Prostate gland (tissue), 2 donors: ENCODE measurements at regions not wholly inside any gene's neighbourhood (a gene's known extent, or its start where the extent isn't known, plus 50 kb on each side); places are given as distances from the start of the nearest gene placed in this dataset.

Experiments
- DNase-seq: peaks from one replicate; pipeline ENCODE4 v3.0.0-alpha.2; 2019; ENCODE audit warnings: low spot score
- H3K27ac ChIP-seq, 2 donors: fragments of 200-600 bp; sonication (generic); 2 replicates each; pipeline ENCODE4 v1.5.1; 2017 to 2019
- H3K27me3 ChIP-seq: fragments of 200-600 bp; sonication (generic); replicated peaks from 2 replicates; pipeline ENCODE4 v1.5.1; 2019; ENCODE audit not compliant: insufficient read depth
- H3K36me3 ChIP-seq, 2 donors: fragments of 200-600 bp; sonication (generic); 1 replicate in 1 of 2; 2 replicates in 1 of 2; pipeline versions ENCODE4 v1.5.1 to v1.8.1; 2017 to 2019
- H3K4me1 ChIP-seq: fragments of 200-600 bp; sonication (generic); replicated peaks from 2 replicates; pipeline ENCODE4 v1.5.1; 2019
- H3K4me3 ChIP-seq, 2 donors: fragments of 200-600 bp; sonication (generic); 2 replicates each; pipeline ENCODE4 v1.5.1; 2017 to 2019
- H3K9me3 ChIP-seq: fragments of 200-600 bp; sonication (generic); 2 replicates; pipeline ENCODE4 v1.5.1; 2017
- POLR2A ChIP-seq: fragments of 450-650 bp; IDR thresholded peaks from one replicate; pipeline ENCODE4 v1.6.1; 2016; ENCODE audit warnings: antibody characterized with exemption, mild to moderate bottlenecking
- POLR2AphosphoS5 ChIP-seq: sonication (generic); formaldehyde crosslinking; IDR thresholded peaks from one replicate; pipeline ENCODE4 v1.6.1; 2017; ENCODE audit warnings: antibody characterized with exemption
- WGBS: methylation state at CpG from one replicate; pipeline ENCODE4 v1.1.5; 2018; 5-methylcytosine and 5-hydroxymethylcytosine counted together
- intact Hi-C: fragments of 100-400 bp; cut with DNase I; formaldehyde crosslinking; loops from one replicate; pipeline ENCODE4 v1.14.2; 2022
- TF ChIP-seq, protein P1 (sequence below), 4 experiments: fragments of 200-600 bp in 2 of 4; fragments of 450-650 bp in 2 of 4; sonication (generic) in 2 of 4; IDR thresholded peaks; 1 replicate in 3 of 4; 2 replicates in 1 of 4; pipeline ENCODE4 v1.5.1; 2016 to 2019; ENCODE audit warnings: antibody characterized with exemption in 4 of 4, mild to moderate bottlenecking in 2 of 4, moderate library complexity in 2 of 4

DNA sequence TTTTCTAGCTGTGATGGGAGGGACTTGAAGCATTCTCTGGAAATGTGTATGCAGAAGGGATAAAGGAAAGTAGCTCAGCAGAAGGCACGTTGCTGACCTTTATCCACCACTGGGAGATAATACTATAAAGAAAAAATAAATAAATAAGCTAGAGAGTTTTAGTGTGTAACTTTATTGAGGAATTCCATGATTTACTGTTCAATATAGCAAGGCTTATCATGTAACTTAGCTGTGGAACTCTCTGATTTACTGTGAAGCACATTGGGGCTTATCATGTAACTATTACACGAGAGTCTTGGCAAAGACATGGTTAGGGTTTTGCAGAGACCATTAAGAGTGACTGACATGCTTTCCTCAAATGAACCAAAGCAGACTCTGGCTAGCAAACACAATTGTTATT is 316.1 kb upstream of the SNX7 start:
- Histone ChIP-seq H3K36me3 (no peaks in the 10 kb centered on the region), H3K27me3 (no peaks in the 10 kb centered on the region), H3K4me3 (no peak overlapping the region), H3K27ac (no peak overlapping the region), H3K9me3 (no peaks in the 10 kb centered on the region), H3K4me1 (no peaks in the 10 kb centered on the region)
- intact Hi-C loops, result no loop called here
- TF ChIP-seq POLR2AphosphoS5, result no peak
- TF ChIP-seq, protein P1, sequence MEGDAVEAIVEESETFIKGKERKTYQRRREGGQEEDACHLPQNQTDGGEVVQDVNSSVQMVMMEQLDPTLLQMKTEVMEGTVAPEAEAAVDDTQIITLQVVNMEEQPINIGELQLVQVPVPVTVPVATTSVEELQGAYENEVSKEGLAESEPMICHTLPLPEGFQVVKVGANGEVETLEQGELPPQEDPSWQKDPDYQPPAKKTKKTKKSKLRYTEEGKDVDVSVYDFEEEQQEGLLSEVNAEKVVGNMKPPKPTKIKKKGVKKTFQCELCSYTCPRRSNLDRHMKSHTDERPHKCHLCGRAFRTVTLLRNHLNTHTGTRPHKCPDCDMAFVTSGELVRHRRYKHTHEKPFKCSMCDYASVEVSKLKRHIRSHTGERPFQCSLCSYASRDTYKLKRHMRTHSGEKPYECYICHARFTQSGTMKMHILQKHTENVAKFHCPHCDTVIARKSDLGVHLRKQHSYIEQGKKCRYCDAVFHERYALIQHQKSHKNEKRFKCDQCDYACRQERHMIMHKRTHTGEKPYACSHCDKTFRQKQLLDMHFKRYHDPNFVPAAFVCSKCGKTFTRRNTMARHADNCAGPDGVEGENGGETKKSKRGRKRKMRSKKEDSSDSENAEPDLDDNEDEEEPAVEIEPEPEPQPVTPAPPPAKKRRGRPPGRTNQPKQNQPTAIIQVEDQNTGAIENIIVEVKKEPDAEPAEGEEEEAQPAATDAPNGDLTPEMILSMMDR (IDR thresholded peaks at IDR 0.05), result no peak
- TF ChIP-seq POLR2A, result no peak
- 59% methylated on average over 2 of the region's 2 CpGs for WGBS
- DNase-seq, result no peak

DNA sequence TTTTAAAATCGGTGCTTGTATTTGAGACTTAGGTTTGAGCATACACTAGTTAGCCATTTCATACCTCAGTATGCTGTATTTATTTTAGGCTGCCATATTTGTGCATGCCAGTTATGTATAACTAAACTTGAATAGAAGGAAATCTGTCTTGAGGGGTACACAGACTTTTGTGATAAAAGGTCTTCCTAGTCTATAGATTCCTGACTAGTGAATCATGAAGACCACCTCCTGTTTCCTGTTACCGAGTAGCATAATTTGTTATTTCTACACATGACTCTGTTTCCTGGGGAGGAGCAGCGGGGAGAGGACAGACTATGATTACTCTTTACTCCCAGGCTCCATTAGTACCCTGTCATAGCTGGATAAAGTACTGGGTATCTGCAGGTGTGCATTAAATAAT is 316.8 kb upstream of the SNX7 start:
- no peak for DNase-seq
- no peaks in the 10 kb centered on the region for H3K27me3 ChIP-seq
- H3K36me3 ChIP-seq, result no peaks in the 10 kb centered on the region
- intact Hi-C loops, result no loop called here
- no peak overlapping the region for H3K4me3 ChIP-seq
- H3K4me1 ChIP-seq, result no peaks in the 10 kb centered on the region
- no peaks in the 10 kb centered on the region for H3K9me3 ChIP-seq
- TF ChIP-seq POLR2AphosphoS5 (no peak), POLR2A (no peak)
- TF ChIP-seq, protein P1 (IDR thresholded peaks at IDR 0.05), result no peak
- WGBS, result 53% methylated on average over 3 of the region's 3 CpGs
- H3K27ac ChIP-seq, result no peak overlapping the region

DNA sequence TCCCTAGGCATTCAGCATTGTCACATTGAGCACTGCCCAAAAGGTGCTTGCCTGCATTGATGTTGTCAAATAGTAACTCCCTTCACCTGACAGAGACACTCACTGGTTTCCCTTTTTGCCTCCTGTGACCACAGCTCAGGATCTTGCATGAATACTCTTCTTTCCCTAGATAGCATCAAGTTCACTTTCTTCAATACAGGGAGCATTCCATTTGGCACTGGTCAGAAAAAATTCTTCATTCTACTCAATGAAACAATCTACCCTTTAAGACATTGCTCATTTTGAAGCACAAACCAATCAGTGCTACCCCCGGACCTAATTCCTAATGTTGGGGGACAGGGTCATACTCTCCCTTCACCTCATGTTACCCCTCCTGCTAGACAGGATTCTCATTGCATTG is 319.0 kb upstream of the SNX7 start:
- Histone ChIP-seq H3K9me3 (no peaks in the 10 kb centered on the region), H3K4me1 (no peaks in the 10 kb centered on the region), H3K27me3 (no peaks in the 10 kb centered on the region), H3K27ac (no peak overlapping the region), H3K4me3 (no peak overlapping the region), H3K36me3 (no peaks in the 10 kb centered on the region)
- intact Hi-C loops, result no loop called here
- no peak for DNase-seq
- whole genome bisulfite sequencing, result 78% methylated on average over 1 of the region's 1 CpG
- TF ChIP-seq POLR2AphosphoS5 (no peak), POLR2A (no peak)
- TF ChIP-seq, protein P1 (IDR thresholded peaks at IDR 0.05), result no peak

DNA sequence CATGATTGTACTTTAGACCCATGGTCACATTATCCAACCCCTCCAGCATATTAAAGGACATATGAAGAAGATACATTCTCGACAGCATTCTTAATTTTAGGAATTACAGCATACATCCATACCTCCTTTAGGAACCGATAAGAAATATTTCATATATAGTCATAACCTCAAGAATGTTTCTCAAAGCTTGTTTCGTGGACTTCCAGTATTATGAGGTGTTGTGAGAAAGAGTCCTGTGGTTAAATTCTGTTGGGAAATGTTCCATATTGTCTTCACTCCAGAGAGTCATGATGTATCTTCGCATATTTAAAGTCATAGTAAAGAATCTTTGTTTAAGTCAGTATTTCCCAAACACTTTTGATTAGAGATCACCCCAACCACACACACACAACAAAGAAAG is 321.0 kb upstream of the SNX7 start:
- Histone ChIP-seq H3K27ac (no peak overlapping the region), H3K36me3 (no peaks in the 10 kb centered on the region), H3K9me3 (no peaks in the 10 kb centered on the region), H3K4me1 (no peaks in the 10 kb centered on the region), H3K27me3 (no peaks in the 10 kb centered on the region), H3K4me3 (no peak overlapping the region)
- 93% methylated on average over 4 of the region's 4 CpGs for WGBS
- TF ChIP-seq POLR2A (no peak), POLR2AphosphoS5 (no peak)
- TF ChIP-seq, protein P1 (IDR thresholded peaks at IDR 0.05), result no peak
- no peak for DNase-seq
- intact Hi-C loops, result no loop called here

DNA sequence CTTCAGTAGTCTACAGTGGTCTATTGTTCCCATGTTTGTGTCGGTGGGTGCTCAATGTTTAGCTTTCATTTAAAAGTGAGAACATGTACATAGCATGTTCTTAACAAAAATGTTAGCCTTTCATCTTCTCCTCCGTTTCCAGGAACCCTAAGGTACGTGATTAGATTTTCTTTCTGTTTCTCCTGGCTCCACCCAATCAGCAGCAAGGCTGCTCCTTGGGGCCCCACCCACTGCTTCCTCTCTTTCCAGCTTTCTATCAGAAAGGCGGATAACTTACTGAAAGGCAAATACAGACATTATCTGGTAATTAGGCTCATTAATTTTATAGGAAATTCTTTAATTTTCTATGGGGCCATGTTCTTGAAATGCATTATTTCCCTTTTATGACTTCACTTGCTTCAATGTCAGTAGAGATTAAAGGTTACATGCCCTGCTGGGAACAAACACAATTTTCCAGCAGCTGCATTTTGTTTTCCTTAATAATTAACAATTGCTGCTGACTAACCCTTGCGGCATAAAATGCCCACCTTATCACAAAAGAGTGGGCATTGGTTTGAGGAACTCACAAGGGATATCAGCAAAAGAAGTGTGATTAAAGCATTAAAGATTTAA is 324.9 kb upstream of the SNX7 start:
- Histone ChIP-seq H3K27me3 (no peaks in the 10 kb centered on the region), H3K4me1 (no peaks in the 10 kb centered on the region), H3K9me3 (no peaks in the 10 kb centered on the region), H3K4me3 (no peak overlapping the region), H3K36me3 (no peaks in the 10 kb centered on the region), H3K27ac (no peak overlapping the region)
- intact Hi-C loops, result no loop called here
- WGBS, result 52% methylated on average over 5 of the region's 5 CpGs
- no peak for DNase-seq
- TF ChIP-seq POLR2A (no peak), POLR2AphosphoS5 (no peak)
- TF ChIP-seq, protein P1 (IDR thresholded peaks at IDR 0.05), result no peak
